PC-9 (cell line): ENCODE measurements at regions not wholly inside any gene's neighbourhood (a gene's known extent, or its start where the extent isn't known, plus 50 kb on each side); places are given as distances from the start of the nearest gene placed in this dataset.

ENCODE experiments used
- CTCF ChIP-seq: fragments of 200-600 bp; sonication (generic); conservative IDR thresholded peaks from 2 replicates; pipeline ENCODE4 v1.6.1; 2017; ENCODE audit warnings: mixed run types, antibody characterized with exemption, mild to moderate bottlenecking, moderate library complexity
- EZH2 ChIP-seq: fragments of 200-600 bp; sonication (generic); IDR thresholded peaks from 2 replicates; pipeline ENCODE4 v1.8.0; 2017; ENCODE audit warnings: antibody characterized with exemption, low read depth

DNA sequence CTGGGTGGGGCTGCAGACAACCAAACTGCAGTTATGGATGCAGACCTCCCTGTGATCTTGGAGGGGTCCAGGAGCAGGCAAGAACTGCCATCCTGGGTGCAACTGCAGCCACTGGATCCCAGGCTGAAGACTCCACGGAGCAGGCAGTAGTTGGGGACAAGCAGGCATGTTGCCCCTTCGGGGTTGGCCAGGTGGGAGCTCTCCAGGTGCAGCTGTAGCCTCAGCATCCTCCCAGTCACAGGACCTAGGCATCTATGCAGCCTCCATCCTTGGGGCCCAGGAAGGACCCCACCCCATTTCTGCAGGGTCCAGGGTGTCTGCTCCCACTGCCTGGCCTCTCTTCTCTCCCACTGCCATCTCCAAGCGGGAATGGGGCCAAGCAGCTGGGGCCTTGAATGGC is 322.2 kb upstream of the RBMS3 start:
- TF ChIP-seq CTCF (no peak), EZH2 (no peak)
